ENCODE measurements at regions not wholly inside any gene's neighbourhood (a gene's known extent, or its start where the extent isn't known, plus 50 kb on each side); places are given as distances from the start of the nearest gene placed in this dataset.

- TF ChIP-seq CTCF (conservative IDR thresholded peaks at IDR 0.05; ENCODE audit: low read length) (no peak), EZH2phosphoT487 (IDR thresholded peaks at IDR 0.05; ENCODE audit: borderline replicate concordance) (no peak)
These were observed 163.0 kb upstream of the NRXN3 start for GRCh38 chr14:78007160-78007559.

Data from Loucy (cell line).